B cell (primary cell): ENCODE measurements at regions not wholly inside any gene's neighbourhood (a gene's known extent, or its start where the extent isn't known, plus 50 kb on each side); places are given as distances from the start of the nearest gene placed in this dataset.

Experiments used
- EZH2 ChIP-seq: IDR thresholded peaks from 2 replicates; pipeline ENCODE4 v1.6.1; 2012; ENCODE audit warnings: borderline replicate concordance, low read depth, mild to moderate bottlenecking, moderate library complexity, low read length; ENCODE audit not compliant: insufficient read depth, poor library complexity, severe bottlenecking
- TF ChIP-seq, protein P1 (sequence below): fragments of 200-600 bp; IDR thresholded peaks from one replicate; pipeline ENCODE4 v1.8.0; 2022; ENCODE audit warnings: antibody characterized with exemption, mild to moderate bottlenecking

DNA sequence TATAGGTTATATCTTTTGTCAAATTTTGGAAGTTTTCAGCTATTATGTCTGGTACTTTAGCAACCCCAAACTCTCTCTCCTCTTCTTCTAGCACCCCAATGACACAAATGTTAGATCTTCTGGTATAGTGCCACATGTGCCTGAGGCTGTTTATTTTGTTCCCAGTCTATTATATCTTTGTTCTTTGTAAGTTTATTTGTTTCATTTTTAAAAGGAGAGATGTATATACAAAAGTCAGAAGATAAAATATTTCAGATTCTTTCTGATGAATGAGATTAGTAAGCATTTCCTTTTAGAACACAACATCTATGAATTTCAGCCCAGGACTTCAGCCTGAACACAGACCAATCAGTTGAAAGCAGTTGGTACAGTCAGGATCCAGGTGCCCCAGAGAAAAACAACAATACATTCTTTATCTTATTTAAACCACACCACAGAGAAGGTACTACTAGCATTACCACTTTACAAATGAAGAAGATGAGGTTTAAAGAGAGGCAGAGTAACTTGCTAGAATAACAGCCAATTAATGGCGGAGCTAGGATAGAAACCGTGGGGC lies 114.1 kb upstream of the BTG1 start:
- TF ChIP-seq, protein P1, sequence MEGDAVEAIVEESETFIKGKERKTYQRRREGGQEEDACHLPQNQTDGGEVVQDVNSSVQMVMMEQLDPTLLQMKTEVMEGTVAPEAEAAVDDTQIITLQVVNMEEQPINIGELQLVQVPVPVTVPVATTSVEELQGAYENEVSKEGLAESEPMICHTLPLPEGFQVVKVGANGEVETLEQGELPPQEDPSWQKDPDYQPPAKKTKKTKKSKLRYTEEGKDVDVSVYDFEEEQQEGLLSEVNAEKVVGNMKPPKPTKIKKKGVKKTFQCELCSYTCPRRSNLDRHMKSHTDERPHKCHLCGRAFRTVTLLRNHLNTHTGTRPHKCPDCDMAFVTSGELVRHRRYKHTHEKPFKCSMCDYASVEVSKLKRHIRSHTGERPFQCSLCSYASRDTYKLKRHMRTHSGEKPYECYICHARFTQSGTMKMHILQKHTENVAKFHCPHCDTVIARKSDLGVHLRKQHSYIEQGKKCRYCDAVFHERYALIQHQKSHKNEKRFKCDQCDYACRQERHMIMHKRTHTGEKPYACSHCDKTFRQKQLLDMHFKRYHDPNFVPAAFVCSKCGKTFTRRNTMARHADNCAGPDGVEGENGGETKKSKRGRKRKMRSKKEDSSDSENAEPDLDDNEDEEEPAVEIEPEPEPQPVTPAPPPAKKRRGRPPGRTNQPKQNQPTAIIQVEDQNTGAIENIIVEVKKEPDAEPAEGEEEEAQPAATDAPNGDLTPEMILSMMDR: no peak
- no peak for TF ChIP-seq EZH2
